ENCODE measurements at regions not wholly inside any gene's neighbourhood (a gene's known extent, or its start where the extent isn't known, plus 50 kb on each side); places are given as distances from the start of the nearest gene placed in this dataset.
"Not testable (repeated sequence)": the region's sequence is repeated elsewhere in the genome, so short reads cannot be mapped to it uniquely, and the experiment has no call there.

GRCh38 chr3:59244343-59244742 is 194.5 kb upstream of the CFAP20DC start:
- TF ChIP-seq, protein P1, sequence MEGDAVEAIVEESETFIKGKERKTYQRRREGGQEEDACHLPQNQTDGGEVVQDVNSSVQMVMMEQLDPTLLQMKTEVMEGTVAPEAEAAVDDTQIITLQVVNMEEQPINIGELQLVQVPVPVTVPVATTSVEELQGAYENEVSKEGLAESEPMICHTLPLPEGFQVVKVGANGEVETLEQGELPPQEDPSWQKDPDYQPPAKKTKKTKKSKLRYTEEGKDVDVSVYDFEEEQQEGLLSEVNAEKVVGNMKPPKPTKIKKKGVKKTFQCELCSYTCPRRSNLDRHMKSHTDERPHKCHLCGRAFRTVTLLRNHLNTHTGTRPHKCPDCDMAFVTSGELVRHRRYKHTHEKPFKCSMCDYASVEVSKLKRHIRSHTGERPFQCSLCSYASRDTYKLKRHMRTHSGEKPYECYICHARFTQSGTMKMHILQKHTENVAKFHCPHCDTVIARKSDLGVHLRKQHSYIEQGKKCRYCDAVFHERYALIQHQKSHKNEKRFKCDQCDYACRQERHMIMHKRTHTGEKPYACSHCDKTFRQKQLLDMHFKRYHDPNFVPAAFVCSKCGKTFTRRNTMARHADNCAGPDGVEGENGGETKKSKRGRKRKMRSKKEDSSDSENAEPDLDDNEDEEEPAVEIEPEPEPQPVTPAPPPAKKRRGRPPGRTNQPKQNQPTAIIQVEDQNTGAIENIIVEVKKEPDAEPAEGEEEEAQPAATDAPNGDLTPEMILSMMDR (IDR thresholded peaks at IDR 0.05; ENCODE audit: insufficient read depth, low read depth, low read length, missing control alignments), result no peak
- no peak overlapping the region for H3K4me3 ChIP-seq (ENCODE audit: low read length)
- no peak for DNase-seq (ENCODE audit: low read depth)

- TF ChIP-seq, protein P1 (IDR thresholded peaks at IDR 0.05; ENCODE audit: insufficient read depth, low read depth, low read length, missing control alignments), result no peak
- no peak overlapping the region for H3K4me3 ChIP-seq (ENCODE audit: low read length)
- no peak for DNase-seq (ENCODE audit: low read depth)
Measured at GRCh38 chr3:59243476-59243875, 193.7 kb upstream of the CFAP20DC start.

GRCh38 chr3:59240666-59241255 is 190.9 kb upstream of the CFAP20DC start:
- peak; percentile 43 for DNase-seq (ENCODE audit: low read depth)
- TF ChIP-seq, protein P1 (IDR thresholded peaks at IDR 0.05; ENCODE audit: insufficient read depth, low read depth, low read length, missing control alignments), result no peak
- H3K4me3 ChIP-seq (ENCODE audit: low read length), result no peak overlapping the region

DNA sequence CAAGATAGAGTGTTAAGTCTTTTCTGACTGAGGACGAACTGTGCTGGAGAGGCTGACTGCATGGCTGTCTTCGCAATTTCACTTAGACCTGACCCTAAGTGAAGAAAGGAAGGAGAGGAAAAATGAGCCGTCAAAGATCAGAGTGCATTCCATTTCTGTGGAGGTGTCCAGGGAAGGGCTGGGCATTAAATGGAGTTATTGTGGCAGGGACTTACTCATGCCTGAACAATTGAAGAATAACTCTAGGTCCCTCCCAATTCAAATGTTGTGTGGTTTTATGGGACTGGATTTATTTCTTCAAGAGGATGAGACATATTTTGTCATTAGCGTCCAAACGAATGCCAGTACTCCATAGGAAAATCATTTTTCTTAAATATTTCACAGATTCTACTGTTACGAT is 187.3 kb upstream of the CFAP20DC start:
- TF ChIP-seq, protein P1 (IDR thresholded peaks at IDR 0.05; ENCODE audit: insufficient read depth, low read depth, low read length, missing control alignments), result no peak
- H3K4me3 ChIP-seq (ENCODE audit: low read length), result no peak overlapping the region
- DNase-seq (ENCODE audit: low read depth), result peak; percentile 71

DNA sequence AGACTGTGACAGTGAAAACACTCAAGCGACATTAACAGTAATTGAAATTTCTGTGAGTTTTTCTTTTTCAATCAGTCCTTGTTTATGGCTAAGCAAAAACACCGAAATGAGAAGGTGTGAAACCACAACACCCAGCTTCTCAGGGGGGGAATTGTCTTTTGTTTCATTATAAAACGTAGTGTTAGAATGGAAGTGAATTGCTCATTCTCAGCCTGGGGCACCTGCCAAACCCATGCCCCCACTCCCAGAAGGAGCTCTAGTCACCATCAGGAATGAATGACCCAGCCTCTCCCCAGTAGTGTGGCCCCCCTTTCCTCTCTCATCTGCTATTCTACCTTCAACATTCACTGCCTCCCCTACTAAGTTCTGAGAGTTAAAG is 185.8 kb upstream of the CFAP20DC start:
- no peak for DNase-seq (ENCODE audit: low read depth)
- H3K4me3 ChIP-seq (ENCODE audit: low read length), result no peak overlapping the region
- TF ChIP-seq, protein P1 (IDR thresholded peaks at IDR 0.05; ENCODE audit: insufficient read depth, low read depth, low read length, missing control alignments), result no peak

- no peak overlapping the region for H3K4me3 ChIP-seq (ENCODE audit: low read length)
- no peak for DNase-seq (ENCODE audit: low read depth)
- TF ChIP-seq, protein P1 (IDR thresholded peaks at IDR 0.05; ENCODE audit: insufficient read depth, low read depth, low read length, missing control alignments), result no peak
Measured at GRCh38 chr3:59234884-59235633, 185.2 kb upstream of the CFAP20DC start.

DNA sequence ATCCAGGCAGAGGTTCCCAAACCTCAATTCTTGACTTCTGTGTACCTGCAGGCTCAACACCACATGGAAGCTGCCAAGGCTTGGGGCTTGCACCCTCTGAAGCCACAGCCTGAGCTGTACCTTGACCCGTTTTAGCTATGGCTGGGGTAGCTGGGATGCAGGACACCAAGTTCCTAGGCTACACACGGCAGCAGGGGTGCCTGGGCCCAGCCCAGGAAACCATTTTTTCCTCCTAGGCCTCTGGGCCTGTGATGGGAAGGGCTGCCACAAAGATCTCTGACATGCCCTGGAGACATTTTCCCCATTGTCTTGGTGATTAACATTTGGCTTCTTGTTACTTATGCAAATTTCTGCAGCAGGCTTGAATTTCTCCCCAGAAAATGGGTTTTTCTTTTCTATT is 180.6 kb upstream of the CFAP20DC start:
- DNase-seq (ENCODE audit: low read depth); H3K4me3 ChIP-seq (ENCODE audit: low read length): not testable (repeated sequence)
